ENCODE measurements at regions not wholly inside any gene's neighbourhood (a gene's known extent, or its start where the extent isn't known, plus 50 kb on each side); places are given as distances from the start of the nearest gene placed in this dataset.

DNA sequence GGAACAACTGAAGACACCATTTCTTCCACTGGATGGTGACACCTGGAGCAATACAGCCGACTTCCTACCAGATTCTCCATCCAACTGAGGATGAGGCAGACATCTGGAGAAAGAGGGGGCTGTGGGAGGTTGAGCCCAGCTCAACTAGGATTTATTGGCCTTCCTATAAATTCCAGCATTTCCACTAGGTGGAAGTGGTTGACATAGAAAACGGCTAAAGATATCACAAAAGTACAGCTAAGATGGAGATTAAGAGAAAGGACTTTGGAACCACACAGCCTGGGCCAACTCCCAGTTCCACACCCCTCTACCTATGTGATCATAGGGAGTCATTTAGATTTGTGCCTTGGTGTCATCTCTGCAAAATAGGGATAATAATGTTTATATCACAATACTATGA is 61.3 kb upstream of the CAV2 start:
- no peak overlapping the region for H2AFZ ChIP-seq (ENCODE audit: low read depth)
- H3K36me3 ChIP-seq (ENCODE audit: insufficient read depth), result no peaks in the 10 kb centered on the region
- H3K27ac ChIP-seq, result no peak overlapping the region
- H3K79me2 ChIP-seq (ENCODE audit: insufficient read depth, low read depth), result no peaks in the 10 kb centered on the region
- no peak overlapping the region for H3K4me3 ChIP-seq (IDR thresholded peaks at IDR 0.05; ENCODE audit: insufficient read depth, low read depth, low read length)
- H3K9ac ChIP-seq, result no peak overlapping the region
- TF ChIP-seq, protein P1, sequence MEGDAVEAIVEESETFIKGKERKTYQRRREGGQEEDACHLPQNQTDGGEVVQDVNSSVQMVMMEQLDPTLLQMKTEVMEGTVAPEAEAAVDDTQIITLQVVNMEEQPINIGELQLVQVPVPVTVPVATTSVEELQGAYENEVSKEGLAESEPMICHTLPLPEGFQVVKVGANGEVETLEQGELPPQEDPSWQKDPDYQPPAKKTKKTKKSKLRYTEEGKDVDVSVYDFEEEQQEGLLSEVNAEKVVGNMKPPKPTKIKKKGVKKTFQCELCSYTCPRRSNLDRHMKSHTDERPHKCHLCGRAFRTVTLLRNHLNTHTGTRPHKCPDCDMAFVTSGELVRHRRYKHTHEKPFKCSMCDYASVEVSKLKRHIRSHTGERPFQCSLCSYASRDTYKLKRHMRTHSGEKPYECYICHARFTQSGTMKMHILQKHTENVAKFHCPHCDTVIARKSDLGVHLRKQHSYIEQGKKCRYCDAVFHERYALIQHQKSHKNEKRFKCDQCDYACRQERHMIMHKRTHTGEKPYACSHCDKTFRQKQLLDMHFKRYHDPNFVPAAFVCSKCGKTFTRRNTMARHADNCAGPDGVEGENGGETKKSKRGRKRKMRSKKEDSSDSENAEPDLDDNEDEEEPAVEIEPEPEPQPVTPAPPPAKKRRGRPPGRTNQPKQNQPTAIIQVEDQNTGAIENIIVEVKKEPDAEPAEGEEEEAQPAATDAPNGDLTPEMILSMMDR (conservative IDR thresholded peaks at IDR 0.05; ENCODE audit: low read depth, low read length), result no peak
- H3K4me1 ChIP-seq (ENCODE audit: low read depth, poor library complexity, severe bottlenecking), result no peaks in the 10 kb centered on the region
- no peak overlapping the region for H3K4me2 ChIP-seq
- H3K27me3 ChIP-seq (ENCODE audit: insufficient read depth, low read depth), result no peaks in the 10 kb centered on the region
- H4K20me1 ChIP-seq (ENCODE audit: insufficient read depth), result no peaks in the 10 kb centered on the region

DNA sequence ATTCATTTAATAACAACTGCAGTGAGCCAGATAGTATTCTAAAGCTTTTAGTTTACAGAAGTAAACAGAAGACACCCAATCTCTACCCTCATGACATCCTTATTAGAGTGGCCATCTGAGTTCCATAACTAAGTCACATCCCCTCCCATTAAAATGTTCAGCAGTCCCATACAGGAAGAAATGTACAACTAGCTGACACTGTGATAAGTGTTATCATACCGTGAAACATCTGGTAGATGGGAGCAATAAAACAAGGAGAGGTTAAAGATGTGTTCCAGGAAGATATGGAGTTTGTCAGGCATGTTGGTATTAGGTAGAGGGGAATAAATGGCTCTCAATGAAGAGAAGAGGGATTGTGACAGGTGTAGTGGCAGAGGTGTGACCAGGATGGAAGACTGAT is 60.5 kb upstream of the CAV2 start:
- TF ChIP-seq, protein P1 (conservative IDR thresholded peaks at IDR 0.05; ENCODE audit: low read depth, low read length), result no peak

DNA sequence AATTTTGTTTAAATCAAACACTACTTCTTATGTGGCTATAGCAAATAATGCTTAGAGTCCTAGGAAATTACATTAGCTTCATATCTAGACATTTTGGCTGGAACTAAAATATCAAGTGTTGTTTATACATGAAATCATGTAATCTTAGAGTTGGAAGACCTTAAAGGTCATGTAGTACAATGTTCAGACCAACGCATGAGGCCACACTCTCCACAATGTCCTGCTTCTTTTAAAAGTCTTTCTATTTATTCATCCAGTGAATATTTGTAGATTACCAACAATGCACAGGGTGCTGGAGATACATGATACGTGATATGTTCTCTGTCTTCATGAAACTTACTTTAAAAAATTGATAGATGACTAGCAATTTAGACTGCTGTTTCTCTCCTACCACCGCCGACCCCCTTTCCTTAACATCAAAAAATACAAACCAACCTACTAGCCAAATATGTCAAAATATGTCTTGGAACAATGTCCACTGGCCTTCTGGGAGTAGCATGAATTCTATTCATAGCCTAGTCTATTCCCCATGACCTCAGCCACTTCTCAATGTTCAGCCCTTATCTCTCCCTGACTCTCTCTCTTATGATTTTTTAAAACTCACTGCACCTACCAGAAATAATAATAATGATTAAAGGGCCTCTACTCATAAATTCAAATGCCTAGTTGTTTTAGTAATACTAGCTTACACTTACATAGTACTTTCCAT is 59.5 kb upstream of the CAV2 start:
- H4K20me1 ChIP-seq (ENCODE audit: insufficient read depth), result no peaks in the 10 kb centered on the region
- H3K4me1 ChIP-seq (ENCODE audit: low read depth, poor library complexity, severe bottlenecking), result no peaks in the 10 kb centered on the region
- no peaks in the 10 kb centered on the region for H3K79me2 ChIP-seq (ENCODE audit: insufficient read depth, low read depth)
- H3K4me3 ChIP-seq (IDR thresholded peaks at IDR 0.05; ENCODE audit: insufficient read depth, low read depth, low read length), result no peak overlapping the region
- H2AFZ ChIP-seq (ENCODE audit: low read depth), result no peak overlapping the region
- H3K36me3 ChIP-seq (ENCODE audit: insufficient read depth), result no peaks in the 10 kb centered on the region
- TF ChIP-seq, protein P1 (conservative IDR thresholded peaks at IDR 0.05; ENCODE audit: low read depth, low read length), result no peak
- no peak overlapping the region for H3K9ac ChIP-seq
- no peaks in the 10 kb centered on the region for H3K27me3 ChIP-seq (ENCODE audit: insufficient read depth, low read depth)
- H3K4me2 ChIP-seq, result no peak overlapping the region
- no peak overlapping the region for H3K27ac ChIP-seq

More for the DNA sequence above, 60.5 kb upstream of the CAV2 start:
- Histone ChIP-seq H3K4me2 (no peak overlapping the region), H3K4me3 (IDR thresholded peaks at IDR 0.05; ENCODE audit: insufficient read depth, low read depth, low read length) (no peak overlapping the region), H3K9ac (no peak overlapping the region), H3K36me3 (ENCODE audit: insufficient read depth) (no peaks in the 10 kb centered on the region), H2AFZ (ENCODE audit: low read depth) (no peak overlapping the region), H4K20me1 (ENCODE audit: insufficient read depth) (no peaks in the 10 kb centered on the region), H3K27me3 (ENCODE audit: insufficient read depth, low read depth) (no peaks in the 10 kb centered on the region), H3K4me1 (ENCODE audit: low read depth, poor library complexity, severe bottlenecking) (no peaks in the 10 kb centered on the region), H3K27ac (no peak overlapping the region), H3K79me2 (ENCODE audit: insufficient read depth, low read depth) (no peaks in the 10 kb centered on the region)

DNA sequence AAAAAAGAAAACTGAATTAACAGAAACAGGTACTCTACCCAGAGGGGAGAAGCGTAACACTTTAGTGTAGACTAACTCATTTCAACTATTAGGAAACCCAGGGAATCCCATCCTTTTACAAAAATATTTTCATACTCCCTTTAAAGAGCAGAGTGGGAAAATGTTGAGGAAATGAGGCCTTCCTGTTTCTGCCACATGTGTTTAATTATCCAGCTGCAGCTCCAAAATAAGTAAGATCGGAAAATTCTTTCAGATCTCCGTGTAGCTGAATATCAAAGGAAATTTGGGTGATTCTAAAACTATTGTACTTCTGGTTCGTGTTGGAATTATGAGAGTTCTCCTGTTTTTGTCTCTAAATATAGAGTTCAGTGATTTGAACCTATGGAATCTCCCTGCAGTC is 58.0 kb upstream of the CAV2 start:
- Histone ChIP-seq H3K79me2 (ENCODE audit: insufficient read depth, low read depth) (no peaks in the 10 kb centered on the region), H3K36me3 (ENCODE audit: insufficient read depth) (no peaks in the 10 kb centered on the region), H3K9ac (no peak overlapping the region; the same call in 1 of the 2 replicates), H3K27ac (no peak overlapping the region), H3K4me3 (IDR thresholded peaks at IDR 0.05; ENCODE audit: insufficient read depth, low read depth, low read length) (no peak overlapping the region), H3K4me2 (no peak overlapping the region), H4K20me1 (ENCODE audit: insufficient read depth) (no peaks in the 10 kb centered on the region), H2AFZ (ENCODE audit: low read depth) (no peak overlapping the region), H3K4me1 (ENCODE audit: low read depth, poor library complexity, severe bottlenecking) (no peaks in the 10 kb centered on the region), H3K27me3 (ENCODE audit: insufficient read depth, low read depth) (no peaks in the 10 kb centered on the region)
- TF ChIP-seq, protein P1 (conservative IDR thresholded peaks at IDR 0.05; ENCODE audit: low read depth, low read length), result no peak
